HepG2 (cell line): ENCODE measurements at regions not wholly inside any gene's neighbourhood (a gene's known extent, or its start where the extent isn't known, plus 50 kb on each side); places are given as distances from the start of the nearest gene placed in this dataset.

ENCODE experiments used
- ATAC-seq: fragments of 200-7000 bp; cut with Tn5 transposase; 3 replicates; pipeline ENCODE4 v1.9.1; 2020; ENCODE audit warnings: mild to moderate bottlenecking, moderate library complexity
- BruUV-seq: library from RNA; stranded (reverse); fragments of 400-500 nt; replicated peaks from 2 replicates; lab custom pipeline; 2021; lab: Mats Ljungman, UMichigan
- CTCF ChIA-PET: fragments of 300-600 bp; formaldehyde crosslinking; extraction: SDS; loops from one replicate; lab custom pipeline; 2021; ENCODE audit warnings: low total read pairs, inconsistent platforms, low intra/inter-chr PET ratio; lab: Yijun Ruan, JAX
- POLR2A ChIA-PET: fragments of 350-600 bp; sonication (Branson Sonifier 250); formaldehyde crosslinking; loops from one replicate; lab custom pipeline; 2020; ENCODE audit warnings: antibody characterized with exemption, inconsistent platforms; lab: Yijun Ruan, JAX
- DNase-seq: peaks from one replicate; pipeline ENCODE4 v3.0.0-alpha.2; 2015; ENCODE audit warnings: low spot score
- FAIRE-seq: peaks from 3 replicates; lab custom pipeline; 2011; peaks lifted over from hg19 to GRCh38; lab: Jason Lieb, UNC
- H2AFZ ChIP-seq: one replicate; pipeline ENCODE4 v1.6.1; 2011; ENCODE audit warnings: low read length, inconsistent platforms
- H3K27ac ChIP-seq: fragments of 300-600 bp; 3 replicates; pipeline ENCODE4 v1.8.0; 2011; ENCODE audit warnings: mixed run types, mild to moderate bottlenecking, mixed read lengths, low read length, inconsistent platforms; ENCODE audit not compliant: insufficient read depth; ENCODE audit errors: extremely low read length
- H3K27me3 ChIP-seq, 2 experiments: fragments of 200-600 bp in 1 of 2; 2 replicates in 1 of 2; 3 replicates in 1 of 2; pipeline versions ENCODE4 v1.6.0 to v1.8.0; 2011; ENCODE audit warnings: low read length in 2 of 2, mild to moderate bottlenecking in 2 of 2, moderate library complexity in 2 of 2, inconsistent platforms in 1 of 2; ENCODE audit not compliant: insufficient read depth in 2 of 2, control insufficient read depth in 1 of 2
- H3K36me3 ChIP-seq, 2 experiments: fragments of 200-600 bp in 1 of 2; replicated peaks in 1 of 2; 2 replicates in 1 of 2; 3 replicates in 1 of 2; pipeline versions ENCODE4 v1.5.1 to v1.8.0; 2011; ENCODE audit warnings: low read length in 2 of 2, inconsistent platforms in 1 of 2; ENCODE audit not compliant: insufficient read depth in 2 of 2, control insufficient read depth in 1 of 2
- H3K4me1 ChIP-seq: 2 replicates; pipeline ENCODE4 v1.5.1; 2012; ENCODE audit warnings: low read length, inconsistent platforms; ENCODE audit not compliant: insufficient read depth
- H3K4me2 ChIP-seq: 2 replicates; pipeline ENCODE4 v1.6.0; 2011; ENCODE audit warnings: low read depth, low read length, inconsistent platforms
- H3K4me3 ChIP-seq, 3 experiments: fragments of 200-600 bp in 1 of 3; sonication (generic), shearing (Covaris generic) in 1 of 3; replicated peaks in 1 of 3; 2 replicates each; pipeline ENCODE4 v1.5.1; 2011 to 2016; ENCODE audit warnings: low read length in 3 of 3, inconsistent platforms in 2 of 3, low read depth in 2 of 3, mild to moderate bottlenecking in 2 of 3, control low read depth in 1 of 3, mixed read lengths in 1 of 3; ENCODE audit not compliant: insufficient read depth in 1 of 3
- H3K79me2 ChIP-seq: one replicate; pipeline ENCODE4 v1.6.1; 2011; ENCODE audit warnings: low read length, inconsistent platforms; ENCODE audit not compliant: insufficient read depth
- H3K9ac ChIP-seq: 2 replicates; pipeline ENCODE4 v1.6.0; 2011; ENCODE audit warnings: mild to moderate bottlenecking, low read depth, low read length, inconsistent platforms; ENCODE audit not compliant: insufficient read depth
- H3K9me3 ChIP-seq: 2 replicates; pipeline ENCODE4 v1.5.1; 2012; ENCODE audit warnings: mild to moderate bottlenecking, low read length
- H4K20me1 ChIP-seq: 2 replicates; pipeline ENCODE4 v1.6.0; 2011; ENCODE audit warnings: inconsistent platforms, mild to moderate bottlenecking, low read length, moderate library complexity; ENCODE audit not compliant: insufficient read depth
- CEBPZ ChIP-seq: IDR thresholded peaks from 2 replicates; pipeline ENCODE4 v1.6.1; 2012; ENCODE audit warnings: low read length, improper control_type of control experiment
- EHMT2 ChIP-seq: fragments of 200-600 bp; sonication (generic); IDR thresholded peaks from 2 replicates; pipeline ENCODE4 v1.7.0; 2017; ENCODE audit warnings: antibody characterized with exemption, low read depth, low read length, borderline replicate concordance
- FOXA3 ChIP-seq: IDR thresholded peaks from 2 replicates; pipeline ENCODE4 v1.6.1; 2016; ENCODE audit warnings: missing genetic modification reagents, missing compliant biosample characterization
- GTF3A ChIP-seq: sonication (generic); formaldehyde crosslinking; conservative IDR thresholded peaks from 2 replicates; pipeline ENCODE4 v1.4.0; 2020; ENCODE audit warnings: mild to moderate bottlenecking, missing genetic modification reagents
- MLXIP ChIP-seq: sonication (generic); formaldehyde crosslinking; IDR thresholded peaks from 2 replicates; pipeline ENCODE4 v1.9.0; 2021; ENCODE audit warnings: missing genetic modification reagents, borderline replicate concordance
- MXI1 ChIP-seq: IDR thresholded peaks from 3 replicates; pipeline ENCODE4 v1.6.1; 2012; ENCODE audit warnings: low read depth, low read length, inconsistent platforms, borderline replicate concordance
- PATZ1 ChIP-seq: sonication (generic); formaldehyde crosslinking; IDR thresholded peaks from 2 replicates; pipeline ENCODE4 v1.4.0; 2020; ENCODE audit warnings: missing genetic modification reagents
- ZBTB34 ChIP-seq: sonication (generic); formaldehyde crosslinking; IDR thresholded peaks from 2 replicates; pipeline ENCODE4 v1.8.0; 2022; ENCODE audit warnings: mild to moderate bottlenecking, missing genetic modification reagents
- ZFP36 ChIP-seq: fragments of 150-350 bp; IDR thresholded peaks from 2 replicates; pipeline ENCODE4 v1.6.1; 2018; ENCODE audit warnings: borderline replicate concordance, low read length, low read depth; ENCODE audit not compliant: partially characterized antibody
- ZNF101 ChIP-seq: sonication (generic); formaldehyde crosslinking; IDR thresholded peaks from 2 replicates; pipeline ENCODE4 v1.4.0; 2020; ENCODE audit warnings: mild to moderate bottlenecking, low read depth, missing genetic modification reagents, borderline replicate concordance
- ZNF12 ChIP-seq: sonication (generic); formaldehyde crosslinking; IDR thresholded peaks from 2 replicates; pipeline ENCODE4 v1.5.0; 2020; ENCODE audit warnings: missing genetic modification reagents
- ZNF296 ChIP-seq: sonication (generic); formaldehyde crosslinking; conservative IDR thresholded peaks from 2 replicates; pipeline ENCODE4 v1.5.0; 2020; ENCODE audit warnings: mild to moderate bottlenecking, missing genetic modification reagents
- WGBS: methylation state at CpG from one replicate; pipeline ENCODE4 v1.1.6; 2017; ENCODE audit warnings: low lambda C conversion rate; 5-methylcytosine and 5-hydroxymethylcytosine counted together
- in situ Hi-C: cut with HindIII; loops from 2 replicates; pipeline ENCODE4 v1.10.0; 2017; ENCODE audit warnings: low pct_unique_long_range_greater_than_20kb; ENCODE audit not compliant: extremely low pct_ligation_motif_present
- intact Hi-C: fragments of 100-400 bp; cut with micrococcal nuclease; formaldehyde crosslinking; loops from one replicate; pipeline ENCODE4 v1.10.0; 2022; ENCODE audit not compliant: unreplicated experiment

- FAIRE-seq (no peak), ATAC-seq (no peak), DNase-seq (no peak)
- Histone ChIP-seq H3K79me2 (no peaks in the 10 kb centered on the region), H2AFZ (no peak overlapping the region), H4K20me1 (no peaks in the 10 kb centered on the region), H3K9ac (no peak overlapping the region), H3K4me2 (no peak overlapping the region), H3K4me1 (no peaks in the 10 kb centered on the region), H3K27me3 (no peaks in the 10 kb centered on the region), H3K9me3 (no peaks in the 10 kb centered on the region), H3K4me3 (no peak overlapping the region), H3K36me3 (no peaks in the 10 kb centered on the region), H3K27ac (no peak overlapping the region)
- ChIA-PET POLR2A (no interaction called here), CTCF (no interaction called here)
- intact Hi-C loops (no loop called here), in situ Hi-C loops (loop anchor here (10.0 kb wide), 1 partner anchor 285 kb away; no protein-coding TSS in a partner anchor)
- WGBS, result 0% methylated on average over 2 of the region's 2 CpGs
- BruUV-seq, result no TSS peak
- TF ChIP-seq ZNF12 (CRISPR knock-in tag) (no peak), EHMT2 (no peak), FOXA3 (CRISPR knock-in tag) (no peak), ZNF296 (CRISPR knock-in tag) (no peak), PATZ1 (CRISPR knock-in tag) (no peak), ZNF101 (CRISPR knock-in tag) (no peak), MLXIP (CRISPR knock-in tag) (no peak), MXI1 (no peak), ZBTB34 (CRISPR knock-in tag) (no peak), GTF3A (CRISPR knock-in tag) (no peak), ZFP36 (no peak), CEBPZ (no peak)
These were observed 181.5 kb upstream of the LMCD1 start for GRCh38 chr3:8319935-8320634.
